ENCODE measurements at regions not wholly inside any gene's neighbourhood (a gene's known extent, or its start where the extent isn't known, plus 50 kb on each side); places are given as distances from the start of the nearest gene placed in this dataset.
"Not testable (repeated sequence)": the region's sequence is repeated elsewhere in the genome, so short reads cannot be mapped to it uniquely, and the experiment has no call there.

GRCh38 chr5:40221796-40222195, 457.9 kb upstream of the PTGER4 start:
- no peak for DNase-seq (ENCODE audit: low spot score)

GRCh38 chr5:40221255-40221654, 458.5 kb upstream of the PTGER4 start:
- DNase-seq (ENCODE audit: low spot score), result no peak

- DNase-seq (ENCODE audit: low spot score), result no peak
Measured at GRCh38 chr5:40220260-40220659, 459.5 kb upstream of the PTGER4 start.

GRCh38 chr5:40217553-40217952, 462.2 kb upstream of the PTGER4 start:
- no peak for DNase-seq (ENCODE audit: low spot score)

GRCh38 chr5:40210694-40211093, 469.0 kb upstream of the PTGER4 start:
- DNase-seq (ENCODE audit: low spot score), result no peak

GRCh38 chr5:40206030-40206429, 473.7 kb upstream of the PTGER4 start:
- DNase-seq (ENCODE audit: low spot score), result no peak

GRCh38 chr5:40204144-40204543, 475.6 kb upstream of the PTGER4 start:
- no peak for DNase-seq (ENCODE audit: low spot score)

GRCh38 chr5:40202814-40203440, 476.8 kb upstream of the PTGER4 start:
- DNase-seq (ENCODE audit: low spot score), result no peak

- no peak for DNase-seq (ENCODE audit: low spot score)
Measured at GRCh38 chr5:40198736-40199135, 481.0 kb upstream of the PTGER4 start.

- DNase-seq (ENCODE audit: low spot score), result not testable (repeated sequence)
Measured at GRCh38 chr5:40195574-40195973, 484.1 kb upstream of the PTGER4 start.

GRCh38 chr5:40191150-40191549, 488.6 kb upstream of the PTGER4 start:
- no peak for DNase-seq (ENCODE audit: low spot score)

GRCh38 chr5:40172721-40173120, 507.0 kb upstream of the PTGER4 start:
- no peak for DNase-seq (ENCODE audit: low spot score)

GRCh38 chr5:40171971-40172370, 507.7 kb upstream of the PTGER4 start:
- no peak for DNase-seq (ENCODE audit: low spot score)

- DNase-seq (ENCODE audit: low spot score), result no peak
Measured at GRCh38 chr5:40167283-40167682, 512.4 kb upstream of the PTGER4 start.

GRCh38 chr5:40166802-40167201, 512.9 kb upstream of the PTGER4 start:
- no peak for DNase-seq (ENCODE audit: low spot score)

- DNase-seq (ENCODE audit: low spot score), result no peak
Measured at GRCh38 chr5:40165789-40166728, 513.7 kb upstream of the PTGER4 start.

GRCh38 chr5:40165106-40165788, 514.5 kb upstream of the PTGER4 start:
- DNase-seq (ENCODE audit: low spot score), result no peak

GRCh38 chr5:40160435-40160834, 519.3 kb upstream of the PTGER4 start:
- DNase-seq (ENCODE audit: low spot score), result no peak

GRCh38 chr5:40154194-40154593, 525.5 kb upstream of the PTGER4 start:
- DNase-seq (ENCODE audit: low spot score), result no peak

- DNase-seq (ENCODE audit: low spot score), result no peak
Measured at GRCh38 chr5:40150896-40151295, 528.8 kb upstream of the PTGER4 start.

- no peak for DNase-seq (ENCODE audit: low spot score)
Measured at GRCh38 chr5:40141896-40142295, 537.8 kb upstream of the PTGER4 start.

- DNase-seq (ENCODE audit: low spot score), result no peak
Measured at GRCh38 chr5:40141418-40141817, 538.3 kb upstream of the PTGER4 start.

GRCh38 chr5:40137223-40137622, 542.5 kb upstream of the PTGER4 start:
- no peak for DNase-seq (ENCODE audit: low spot score)

Data from ureter (tissue), 1 donor.